SK-N-SH (cell line): ENCODE measurements at regions not wholly inside any gene's neighbourhood (a gene's known extent, or its start where the extent isn't known, plus 50 kb on each side); places are given as distances from the start of the nearest gene placed in this dataset.

Experiments
- CTCF ChIA-PET: fragments of 300-600, 350-600 bp; formaldehyde crosslinking; extraction: SDS; loops from one replicate; lab custom pipeline; 2021; lab: Yijun Ruan, JAX
- POLR2A ChIA-PET: fragments of 350-600 bp; sonication (Branson Sonifier 250); formaldehyde crosslinking; extraction: SDS; loops from one replicate; lab custom pipeline; 2020; ENCODE audit warnings: antibody characterized with exemption, inconsistent platforms; lab: Yijun Ruan, JAX
- DNase-seq: peaks from one replicate; pipeline ENCODE4 v3.0.0; 2012
- H2AFZ ChIP-seq: fragments of 200-600 bp; sonication (generic); 2 replicates; pipeline ENCODE4 v1.8.1; 2016; ENCODE audit warnings: antibody characterized with exemption, mild to moderate bottlenecking, low read depth
- H3F3A ChIP-seq: fragments of 200-600 bp; sonication (generic); replicated peaks from 2 replicates; pipeline ENCODE3; 2016; ENCODE audit warnings: antibody characterized with exemption, mild to moderate bottlenecking; ENCODE audit not compliant: insufficient read depth
- H3K27ac ChIP-seq, 2 experiments: fragments of 200-500 bp in 1 of 2; fragments of 200-600 bp in 1 of 2; sonication (Bioruptor generic) in 1 of 2; sonication (generic), shearing (Covaris generic) in 1 of 2; 2 replicates each; pipeline versions ENCODE4 v1.5.1 to v1.6.1; 2014 to 2016; ENCODE audit warnings: low read depth in 2 of 2, inconsistent platforms in 1 of 2, low read length in 1 of 2, mild to moderate bottlenecking in 1 of 2, mixed read lengths in 1 of 2
- H3K27me3 ChIP-seq: fragments of 200-600 bp; sonication (generic), shearing (Covaris generic); 2 replicates; pipeline ENCODE4 v1.6.1; 2016; ENCODE audit warnings: mixed run types; ENCODE audit not compliant: insufficient read depth
- H3K36me3 ChIP-seq, 2 experiments: fragments of 200-500 bp in 1 of 2; fragments of 200-600 bp in 1 of 2; sonication (Bioruptor generic) in 1 of 2; sonication (generic) in 1 of 2; replicated peaks in 1 of 2; 2 replicates each; pipeline versions ENCODE3 to v1.5.1; 2014 to 2016; ENCODE audit warnings: low read length in 1 of 2, mild to moderate bottlenecking in 1 of 2; ENCODE audit not compliant: insufficient read depth in 2 of 2, control insufficient read depth in 1 of 2
- H3K4me1 ChIP-seq, 2 experiments: fragments of 200-500 bp in 1 of 2; fragments of 200-600 bp in 1 of 2; sonication (Bioruptor generic) in 1 of 2; sonication (generic), shearing (Covaris generic) in 1 of 2; 2 replicates each; pipeline versions ENCODE4 v1.5.1 to v1.6.1; 2014 to 2016; ENCODE audit warnings: low read depth in 1 of 2, low read length in 1 of 2, mixed run types in 1 of 2; ENCODE audit not compliant: insufficient read depth in 2 of 2, control insufficient read depth in 1 of 2
- H3K4me2 ChIP-seq: fragments of 200-600 bp; sonication (generic), shearing (Covaris generic); 2 replicates; pipeline ENCODE4 v1.6.1; 2017; ENCODE audit warnings: mixed run types
- H3K4me3 ChIP-seq, 2 experiments: fragments of 200-500 bp in 1 of 2; fragments of 200-600 bp in 1 of 2; sonication (Bioruptor generic) in 1 of 2; sonication (generic), shearing (Covaris generic) in 1 of 2; 2 replicates each; pipeline versions ENCODE4 v1.5.1 to v1.8.1; 2014 to 2016; ENCODE audit warnings: low read depth in 2 of 2, inconsistent platforms in 1 of 2, low read length in 1 of 2, mild to moderate bottlenecking in 1 of 2, mixed read lengths in 1 of 2, moderate library complexity in 1 of 2
- H3K79me2 ChIP-seq: fragments of 200-600 bp; sonication (generic); 2 replicates; pipeline ENCODE4 v1.8.1; 2017; ENCODE audit warnings: mild to moderate bottlenecking; ENCODE audit not compliant: insufficient read depth
- H3K9ac ChIP-seq: fragments of 200-600 bp; sonication (generic); 2 replicates; pipeline ENCODE4 v1.6.1; 2017; ENCODE audit warnings: mixed run types
- H3K9me2 ChIP-seq: fragments of 200-600 bp; sonication (generic); 2 replicates; pipeline ENCODE4 v1.6.1; 2017; ENCODE audit warnings: mixed run types
- H3K9me3 ChIP-seq: fragments of 200-600 bp; sonication (generic); 2 replicates; pipeline ENCODE4 v1.6.1; 2017; ENCODE audit warnings: mixed run types, mild to moderate bottlenecking, moderate library complexity
- H4K20me1 ChIP-seq: fragments of 200-600 bp; sonication (generic); 2 replicates; pipeline ENCODE4 v1.6.1; 2017; ENCODE audit warnings: mild to moderate bottlenecking, mixed run types; ENCODE audit not compliant: insufficient read depth
- EP300 ChIP-seq, 2 experiments: IDR thresholded peaks; 2 replicates each; pipeline versions ENCODE4 v1.4.0 to v1.6.1; 2012; ENCODE audit warnings: borderline replicate concordance in 1 of 2, low read depth in 1 of 2, low read length in 1 of 2
- EZH2phosphoT487 ChIP-seq: fragments of 200-600 bp; sonication (generic); IDR thresholded peaks from 2 replicates; pipeline ENCODE4 v1.6.1; 2017; ENCODE audit warnings: low read depth, mixed run types, mild to moderate bottlenecking, antibody characterized with exemption, moderate library complexity, borderline replicate concordance
- FOXM1 ChIP-seq: IDR thresholded peaks from 2 replicates; pipeline ENCODE4 v1.4.0; 2012; ENCODE audit warnings: low read depth, mild to moderate bottlenecking
- GABPA ChIP-seq: IDR thresholded peaks from 2 replicates; pipeline ENCODE4 v1.4.0; 2012; ENCODE audit warnings: low read depth, mild to moderate bottlenecking
- GATA2 ChIP-seq: sonication (generic); formaldehyde crosslinking; IDR thresholded peaks from 2 replicates; pipeline ENCODE4 v1.5.0; 2020; ENCODE audit warnings: mild to moderate bottlenecking, missing genetic modification reagents
- IRF3 ChIP-seq: fragments of 150-350 bp; IDR thresholded peaks from 2 replicates; pipeline ENCODE4 v1.6.1; 2016; ENCODE audit warnings: mild to moderate bottlenecking, low read depth, low read length
- MEF2A ChIP-seq: IDR thresholded peaks from 2 replicates; pipeline ENCODE4 v1.4.0; 2012; ENCODE audit warnings: low read depth, borderline replicate concordance
- NRF1 ChIP-seq: IDR thresholded peaks from 2 replicates; pipeline ENCODE4 v1.6.1; 2012; ENCODE audit warnings: low read depth, mild to moderate bottlenecking, low read length
- POLR2AphosphoS5 ChIP-seq: IDR thresholded peaks from 2 replicates; pipeline ENCODE4 v1.6.1; 2012; ENCODE audit warnings: low read depth, low read length
- REST ChIP-seq: IDR thresholded peaks from 2 replicates; pipeline ENCODE4 v1.6.1; 2012; ENCODE audit warnings: mild to moderate bottlenecking, low read depth, low read length, moderate library complexity
- RFX5 ChIP-seq: IDR thresholded peaks from 2 replicates; pipeline ENCODE4 v1.6.1; 2012; ENCODE audit warnings: mild to moderate bottlenecking, improper control_type of control experiment, low read length
- SMC3 ChIP-seq: IDR thresholded peaks from 2 replicates; pipeline ENCODE4 v1.6.1; 2012; ENCODE audit warnings: low read depth, low read length, improper control_type of control experiment
- TCF12 ChIP-seq: IDR thresholded peaks from 2 replicates; pipeline ENCODE4 v1.4.0; 2012
- USF1 ChIP-seq: IDR thresholded peaks from 2 replicates; pipeline ENCODE4 v1.4.0; 2012; ENCODE audit warnings: low read depth, borderline replicate concordance
- YY1 ChIP-seq: IDR thresholded peaks from 2 replicates; pipeline ENCODE4 v1.4.0; 2012; ENCODE audit warnings: low read depth, mild to moderate bottlenecking
- ZBTB33 ChIP-seq: IDR thresholded peaks from 2 replicates; pipeline ENCODE4 v1.4.0; 2012; ENCODE audit warnings: low read depth, borderline replicate concordance
- WGBS: methylation state at CpG from one replicate; pipeline ENCODE4 v1.1.6; 2017; ENCODE audit warnings: low lambda C conversion rate; 5-methylcytosine and 5-hydroxymethylcytosine counted together

GRCh38 chr11:104323841-104324240 is 159.9 kb upstream of the PDGFD start:
- H3K36me3 ChIP-seq, result no peaks in the 10 kb centered on the region
- ChIA-PET POLR2A (no interaction called here), CTCF (no interaction called here)
- no peaks in the 10 kb centered on the region for H3K9me2 ChIP-seq
- H4K20me1 ChIP-seq, result no peaks in the 10 kb centered on the region
- no peak overlapping the region for H3K4me2 ChIP-seq
- no peak for TF ChIP-seq USF1
- no peak for TF ChIP-seq NRF1
- TF ChIP-seq IRF3, result no peak
- TF ChIP-seq POLR2AphosphoS5, result no peak
- TF ChIP-seq GATA2, result no peak
- no peak for TF ChIP-seq EP300 (IDR thresholded peaks at IDR 0.05; ENCODE audit: borderline replicate concordance in 1 of 2, low read depth in 1 of 2, low read length in 1 of 2)
- no peak for TF ChIP-seq TCF12
- TF ChIP-seq YY1, result no peak
- 58% methylated on average over 2 of the region's 2 CpGs for WGBS
- no peak overlapping the region for H3K4me3 ChIP-seq
- H3F3A ChIP-seq, result no peaks in the 10 kb centered on the region
- no peak overlapping the region for H3K9ac ChIP-seq
- DNase-seq, result no peak
- no peaks in the 10 kb centered on the region for H3K27me3 ChIP-seq
- H3K79me2 ChIP-seq, result no peaks in the 10 kb centered on the region
- H3K4me1 ChIP-seq, result peaks cover 0 to 12% of the 10 kb centered on the region in 2 experiments; a peak in 2 of 4 replicates
- no peak overlapping the region for H2AFZ ChIP-seq
- H3K9me3 ChIP-seq, result no peaks in the 10 kb centered on the region
- no peak overlapping the region for H3K27ac ChIP-seq

GRCh38 chr11:104322696-104323095 is 158.7 kb upstream of the PDGFD start:
- no peak overlapping the region for H3K4me2 ChIP-seq
- DNase-seq, result no peak
- peaks cover 0 to 4% of the 10 kb centered on the region in 2 experiments; a peak in 2 of 4 replicates for H3K4me1 ChIP-seq
- CTCF ChIA-PET, result no interaction called here
- no peak overlapping the region for H3K4me3 ChIP-seq
- H2AFZ ChIP-seq, result no peak overlapping the region
- no peaks in the 10 kb centered on the region for H3K79me2 ChIP-seq
- TF ChIP-seq TCF12 (no peak), IRF3 (no peak), REST (no peak), EZH2phosphoT487 (no peak), GABPA (no peak), ZBTB33 (no peak), RFX5 (no peak), MEF2A (no peak), FOXM1 (no peak), SMC3 (no peak), NRF1 (no peak)
- no peaks in the 10 kb centered on the region for H3K9me2 ChIP-seq
- H3K36me3 ChIP-seq, result no peaks in the 10 kb centered on the region
- 59% methylated on average over 4 of the region's 4 CpGs for WGBS
- no peaks in the 10 kb centered on the region for H4K20me1 ChIP-seq
- POLR2A ChIA-PET, result no interaction called here
- H3K27me3 ChIP-seq, result no peaks in the 10 kb centered on the region
- no peak overlapping the region for H3K9ac ChIP-seq
- H3K9me3 ChIP-seq, result no peaks in the 10 kb centered on the region
- H3K27ac ChIP-seq, result no peak overlapping the region
- H3F3A ChIP-seq, result no peaks in the 10 kb centered on the region
